Central memory CD8-positive, alpha-beta T cell (primary cell): ENCODE measurements at regions not wholly inside any gene's neighbourhood (a gene's known extent, or its start where the extent isn't known, plus 50 kb on each side); places are given as distances from the start of the nearest gene placed in this dataset.
"Not testable (repeated sequence)": the region's sequence is repeated elsewhere in the genome, so short reads cannot be mapped to it uniquely, and the experiment has no call there.

Experiments used
- ATAC-seq: fragments of 150-1000 bp; cut with Tn5 transposase; replicated peaks from 2 replicates; pipeline ENCODE4 v1.10.0; 2022; ENCODE audit warnings: mild to moderate bottlenecking, moderate FRiP score, moderate number of reproducible peaks; ENCODE audit not compliant: poor library complexity, severe bottlenecking; ENCODE audit errors: extremely low read depth
- DNase-seq, 2 donors: peaks; one replicate each; pipeline ENCODE4 v3.0.0; 2021; ENCODE audit warnings: low spot score in 2 of 2
- H3K27ac Mint-ChIP-seq: one replicate; pipeline ENCODE4 v1.8.0; 2022; ENCODE audit warnings: low read depth, mild to moderate bottlenecking, moderate library complexity, mixed read lengths
- H3K27me3 Mint-ChIP-seq: one replicate; pipeline ENCODE4 v1.8.0; 2022; ENCODE audit warnings: mixed read lengths
- H3K36me3 Mint-ChIP-seq: one replicate; pipeline ENCODE4 v1.8.0; 2022; ENCODE audit warnings: mild to moderate bottlenecking, moderate library complexity, mixed read lengths; ENCODE audit not compliant: insufficient read depth
- H3K4me1 Mint-ChIP-seq: one replicate; pipeline ENCODE4 v1.8.0; 2022; ENCODE audit warnings: mixed read lengths
- H3K4me3 Mint-ChIP-seq: one replicate; pipeline ENCODE4 v1.8.0; 2022; ENCODE audit warnings: mild to moderate bottlenecking, moderate library complexity, mixed read lengths
- H3K9me3 Mint-ChIP-seq: one replicate; pipeline ENCODE4 v1.8.0; 2022; ENCODE audit warnings: mixed read lengths

GRCh38 chr16:73398604-73399003, 350.7 kb upstream of the ZFHX3 start:
- H3K36me3 Mint-ChIP-seq, DNase-seq: not testable (repeated sequence)
- H3K9me3 Mint-ChIP-seq: peaks cover 12% of the 10 kb centered on the region

GRCh38 chr16:73396556-73396955, 348.6 kb upstream of the ZFHX3 start:
- Mint-ChIP-seq H3K4me3 (no peak overlapping the region), H3K36me3 (no peaks in the 10 kb centered on the region), H3K4me1 (no peaks in the 10 kb centered on the region), H3K27me3 (no peaks in the 10 kb centered on the region), H3K9me3 (peaks cover 10% of the 10 kb centered on the region), H3K27ac (no peak overlapping the region)
- no peak for ATAC-seq
- DNase-seq: no peak

More at GRCh38 chr16:73398604-73399003, 350.7 kb upstream of the ZFHX3 start:
- H3K4me3 Mint-ChIP-seq, ATAC-seq, H3K27me3 Mint-ChIP-seq, H3K27ac Mint-ChIP-seq, H3K4me1 Mint-ChIP-seq: not testable (repeated sequence)

GRCh38 chr16:73390936-73391335, 343.0 kb upstream of the ZFHX3 start:
- Mint-ChIP-seq H3K27me3 (no peaks in the 10 kb centered on the region), H3K36me3 (no peaks in the 10 kb centered on the region), H3K4me1 (no peaks in the 10 kb centered on the region), H3K27ac (no peak overlapping the region), H3K4me3 (no peak overlapping the region), H3K9me3 (peaks cover 17% of the 10 kb centered on the region)
- no peak for DNase-seq
- no peak for ATAC-seq

- ATAC-seq: no peak
- H3K4me1 Mint-ChIP-seq: no peaks in the 10 kb centered on the region
- DNase-seq: no peak
- H3K9me3 Mint-ChIP-seq: peaks cover 19% of the 10 kb centered on the region
- no peaks in the 10 kb centered on the region for H3K27me3 Mint-ChIP-seq
- no peak overlapping the region for H3K27ac Mint-ChIP-seq
- H3K36me3 Mint-ChIP-seq: no peaks in the 10 kb centered on the region
- no peak overlapping the region for H3K4me3 Mint-ChIP-seq
These were observed 342.6 kb upstream of the ZFHX3 start for GRCh38 chr16:73390491-73390890.

- Mint-ChIP-seq H3K27ac (no peak overlapping the region), H3K27me3 (no peaks in the 10 kb centered on the region), H3K4me3 (no peak overlapping the region), H3K4me1 (no peaks in the 10 kb centered on the region), H3K36me3 (no peaks in the 10 kb centered on the region), H3K9me3 (peaks cover 24% of the 10 kb centered on the region)
- ATAC-seq (no peak), DNase-seq (no peak)
These were observed 341.2 kb upstream of the ZFHX3 start for GRCh38 chr16:73389085-73389484.

GRCh38 chr16:73387979-73388378, 340.1 kb upstream of the ZFHX3 start:
- no peaks in the 10 kb centered on the region for H3K27me3 Mint-ChIP-seq
- H3K36me3 Mint-ChIP-seq: no peaks in the 10 kb centered on the region
- no peak overlapping the region for H3K4me3 Mint-ChIP-seq
- H3K27ac Mint-ChIP-seq: no peak overlapping the region
- H3K9me3 Mint-ChIP-seq: peaks cover 24% of the 10 kb centered on the region
- ATAC-seq (no peak), DNase-seq (no peak)
- H3K4me1 Mint-ChIP-seq: no peaks in the 10 kb centered on the region

GRCh38 chr16:73385696-73386095, 337.8 kb upstream of the ZFHX3 start:
- H3K4me1 Mint-ChIP-seq: no peaks in the 10 kb centered on the region
- H3K36me3 Mint-ChIP-seq: no peaks in the 10 kb centered on the region
- no peak overlapping the region for H3K4me3 Mint-ChIP-seq
- ATAC-seq: no peak
- peaks cover 17% of the 10 kb centered on the region for H3K9me3 Mint-ChIP-seq
- DNase-seq: no peak
- no peak overlapping the region for H3K27ac Mint-ChIP-seq
- H3K27me3 Mint-ChIP-seq: no peaks in the 10 kb centered on the region

GRCh38 chr16:73384506-73385089, 336.7 kb upstream of the ZFHX3 start:
- no peaks in the 10 kb centered on the region for H3K4me1 Mint-ChIP-seq
- no peaks in the 10 kb centered on the region for H3K36me3 Mint-ChIP-seq
- DNase-seq (no peak), ATAC-seq (no peak)
- no peak overlapping the region for H3K4me3 Mint-ChIP-seq
- no peak overlapping the region for H3K27ac Mint-ChIP-seq
- H3K9me3 Mint-ChIP-seq: peaks cover 17% of the 10 kb centered on the region
- no peaks in the 10 kb centered on the region for H3K27me3 Mint-ChIP-seq

GRCh38 chr16:73383988-73384365, 336.0 kb upstream of the ZFHX3 start:
- peaks cover 16% of the 10 kb centered on the region for H3K9me3 Mint-ChIP-seq
- H3K4me1 Mint-ChIP-seq: no peaks in the 10 kb centered on the region
- H3K27me3 Mint-ChIP-seq: no peaks in the 10 kb centered on the region
- no peaks in the 10 kb centered on the region for H3K36me3 Mint-ChIP-seq
- H3K27ac Mint-ChIP-seq: no peak overlapping the region
- ATAC-seq (no peak), DNase-seq (no peak)
- no peak overlapping the region for H3K4me3 Mint-ChIP-seq

- no peak overlapping the region for H3K27ac Mint-ChIP-seq
- no peak for ATAC-seq
- H3K4me3 Mint-ChIP-seq: no peak overlapping the region
- peaks cover 15% of the 10 kb centered on the region for H3K9me3 Mint-ChIP-seq
- DNase-seq: no peak
- no peaks in the 10 kb centered on the region for H3K4me1 Mint-ChIP-seq
- no peaks in the 10 kb centered on the region for H3K27me3 Mint-ChIP-seq
- no peaks in the 10 kb centered on the region for H3K36me3 Mint-ChIP-seq
These were observed 335.5 kb upstream of the ZFHX3 start for GRCh38 chr16:73383195-73383987.

- Mint-ChIP-seq H3K27ac (no peak overlapping the region), H3K4me3 (no peak overlapping the region), H3K4me1 (no peaks in the 10 kb centered on the region), H3K27me3 (no peaks in the 10 kb centered on the region), H3K36me3 (no peaks in the 10 kb centered on the region), H3K9me3 (peaks cover 6% of the 10 kb centered on the region)
- no peak for ATAC-seq
- DNase-seq: no peak
These were observed 330.5 kb upstream of the ZFHX3 start for GRCh38 chr16:73378471-73378870.

- DNase-seq: no peak
- Mint-ChIP-seq H3K36me3 (no peaks in the 10 kb centered on the region), H3K4me3 (no peak overlapping the region), H3K27me3 (no peaks in the 10 kb centered on the region), H3K4me1 (no peaks in the 10 kb centered on the region), H3K27ac (no peak overlapping the region), H3K9me3 (peaks cover 12% of the 10 kb centered on the region)
- no peak for ATAC-seq
These were observed 323.8 kb upstream of the ZFHX3 start for GRCh38 chr16:73371584-73372319.

GRCh38 chr16:73369851-73370250, 321.9 kb upstream of the ZFHX3 start:
- H3K9me3 Mint-ChIP-seq: peaks cover 21% of the 10 kb centered on the region
- DNase-seq (no peak), ATAC-seq (no peak)
- no peaks in the 10 kb centered on the region for H3K36me3 Mint-ChIP-seq
- no peak overlapping the region for H3K4me3 Mint-ChIP-seq
- no peak overlapping the region for H3K27ac Mint-ChIP-seq
- no peaks in the 10 kb centered on the region for H3K4me1 Mint-ChIP-seq
- no peaks in the 10 kb centered on the region for H3K27me3 Mint-ChIP-seq
